Smooth muscle cell (in vitro differentiated cells): ENCODE measurements at regions not wholly inside any gene's neighbourhood (a gene's known extent, or its start where the extent isn't known, plus 50 kb on each side); places are given as distances from the start of the nearest gene placed in this dataset.

Source experiments
- DNase-seq: peaks from one replicate; lab custom pipeline; 2025; ENCODE audit not compliant: unreplicated experiment; lab: John Stamatoyannopoulos, UW
- H2AFZ ChIP-seq: fragments of 200-600 bp; sonication (generic); 2 replicates; pipeline ENCODE4 v1.6.0; 2016; ENCODE audit warnings: antibody characterized with exemption, low read depth, mild to moderate bottlenecking
- H3F3A ChIP-seq: fragments of 200-600 bp; sonication (generic); 2 replicates; pipeline ENCODE4 v1.6.0; 2017; ENCODE audit warnings: antibody characterized with exemption, low read depth
- H3K27ac ChIP-seq: fragments of 200-600 bp; sonication (generic); 2 replicates; pipeline ENCODE4 v1.5.1; 2016; ENCODE audit warnings: low read depth, mild to moderate bottlenecking
- H3K27me3 ChIP-seq: fragments of 200-600 bp; sonication (generic); 2 replicates; pipeline ENCODE4 v1.6.1; 2016; ENCODE audit warnings: low read depth, mild to moderate bottlenecking
- H3K36me3 ChIP-seq: fragments of 200-600 bp; sonication (generic); 2 replicates; pipeline ENCODE4 v1.5.1; 2016; ENCODE audit warnings: low read depth
- H3K4me1 ChIP-seq: fragments of 200-600 bp; sonication (generic); 2 replicates; pipeline ENCODE4 v1.5.1; 2016; ENCODE audit warnings: low read depth
- H3K4me2 ChIP-seq: fragments of 200-600 bp; sonication (generic); 2 replicates; pipeline ENCODE4 v1.6.0; 2016; ENCODE audit warnings: mild to moderate bottlenecking
- H3K4me3 ChIP-seq: fragments of 200-600 bp; sonication (generic); 2 replicates; pipeline ENCODE4 v1.5.1; 2016; ENCODE audit warnings: mild to moderate bottlenecking
- H3K79me2 ChIP-seq: fragments of 200-600 bp; sonication (generic); 2 replicates; pipeline ENCODE4 v1.6.0; 2016; ENCODE audit warnings: low read depth, mild to moderate bottlenecking
- H3K9ac ChIP-seq: fragments of 200-600 bp; sonication (generic); 2 replicates; pipeline ENCODE4 v1.6.0; 2016; ENCODE audit warnings: low read depth
- H3K9me3 ChIP-seq: fragments of 200-600 bp; sonication (generic); replicated peaks from 2 replicates; pipeline ENCODE4 v1.5.1; 2016; ENCODE audit warnings: low read depth
- H4K20me1 ChIP-seq: fragments of 200-600 bp; sonication (generic); 2 replicates; pipeline ENCODE4 v1.6.0; 2016; ENCODE audit warnings: low read depth
- WGBS: methylation state at CpG from one replicate; pipeline ENCODE4 v1.1.7; 2016; ENCODE audit warnings: low lambda C conversion rate; 5-methylcytosine and 5-hydroxymethylcytosine counted together
- TF ChIP-seq, protein P1 (sequence below): fragments of 200-600 bp; sonication (generic); IDR thresholded peaks from 2 replicates; pipeline ENCODE4 v1.5.1; 2017; ENCODE audit warnings: borderline replicate concordance, mild to moderate bottlenecking, antibody characterized with exemption; ENCODE audit not compliant: insufficient read depth, poor library complexity, severe bottlenecking

DNA sequence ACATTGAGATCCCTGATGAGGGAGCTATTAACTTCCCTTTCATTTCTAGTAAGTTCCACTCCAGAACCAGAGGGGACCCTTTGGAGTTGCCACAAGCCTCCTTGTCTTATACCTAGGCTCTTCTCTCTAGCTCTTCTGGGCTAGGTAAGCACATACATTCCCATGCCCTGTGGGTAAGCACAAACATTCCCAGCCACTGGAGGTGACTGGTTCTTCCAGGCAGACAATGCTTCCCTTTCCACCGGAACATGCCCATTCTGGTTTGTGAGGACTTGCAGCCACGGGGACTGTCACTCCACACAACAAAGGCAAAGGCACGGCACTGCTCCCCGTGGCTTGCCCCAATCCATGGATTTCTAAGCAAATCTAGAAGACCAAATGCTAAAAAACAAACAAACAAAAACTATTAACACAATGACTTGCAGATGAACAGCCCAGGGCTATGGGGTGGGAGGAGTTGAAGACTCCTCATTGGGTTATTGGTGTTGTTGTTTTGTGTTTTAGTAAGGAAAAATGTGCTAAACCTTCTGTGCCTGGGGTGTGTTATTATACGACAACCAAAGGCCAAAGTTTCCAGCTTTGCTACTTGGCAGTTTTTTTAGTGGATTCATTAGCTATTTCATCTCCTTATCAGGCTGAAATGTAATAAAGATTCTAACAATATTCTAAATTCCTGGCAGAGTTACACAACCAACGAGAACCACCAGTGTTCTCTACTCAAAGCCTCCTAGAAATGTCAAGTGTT is 276.2 kb downstream of the SYK start:
- H3K4me2 ChIP-seq: no peak overlapping the region
- no peaks in the 10 kb centered on the region for H4K20me1 ChIP-seq
- H3K79me2 ChIP-seq: no peaks in the 10 kb centered on the region
- H3F3A ChIP-seq: no peaks in the 10 kb centered on the region
- H3K27ac ChIP-seq: no peak overlapping the region
- H3K36me3 ChIP-seq: no peaks in the 10 kb centered on the region
- H3K27me3 ChIP-seq: no peaks in the 10 kb centered on the region
- H2AFZ ChIP-seq: no peak overlapping the region
- H3K4me1 ChIP-seq: no peaks in the 10 kb centered on the region
- WGBS: 49% methylated on average over 6 of the region's 6 CpGs
- no peak overlapping the region for H3K4me3 ChIP-seq
- no peaks in the 10 kb centered on the region for H3K9me3 ChIP-seq
- no peak overlapping the region for H3K9ac ChIP-seq
- DNase-seq: no peak
- TF ChIP-seq, protein P1, sequence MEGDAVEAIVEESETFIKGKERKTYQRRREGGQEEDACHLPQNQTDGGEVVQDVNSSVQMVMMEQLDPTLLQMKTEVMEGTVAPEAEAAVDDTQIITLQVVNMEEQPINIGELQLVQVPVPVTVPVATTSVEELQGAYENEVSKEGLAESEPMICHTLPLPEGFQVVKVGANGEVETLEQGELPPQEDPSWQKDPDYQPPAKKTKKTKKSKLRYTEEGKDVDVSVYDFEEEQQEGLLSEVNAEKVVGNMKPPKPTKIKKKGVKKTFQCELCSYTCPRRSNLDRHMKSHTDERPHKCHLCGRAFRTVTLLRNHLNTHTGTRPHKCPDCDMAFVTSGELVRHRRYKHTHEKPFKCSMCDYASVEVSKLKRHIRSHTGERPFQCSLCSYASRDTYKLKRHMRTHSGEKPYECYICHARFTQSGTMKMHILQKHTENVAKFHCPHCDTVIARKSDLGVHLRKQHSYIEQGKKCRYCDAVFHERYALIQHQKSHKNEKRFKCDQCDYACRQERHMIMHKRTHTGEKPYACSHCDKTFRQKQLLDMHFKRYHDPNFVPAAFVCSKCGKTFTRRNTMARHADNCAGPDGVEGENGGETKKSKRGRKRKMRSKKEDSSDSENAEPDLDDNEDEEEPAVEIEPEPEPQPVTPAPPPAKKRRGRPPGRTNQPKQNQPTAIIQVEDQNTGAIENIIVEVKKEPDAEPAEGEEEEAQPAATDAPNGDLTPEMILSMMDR: no peak

DNA sequence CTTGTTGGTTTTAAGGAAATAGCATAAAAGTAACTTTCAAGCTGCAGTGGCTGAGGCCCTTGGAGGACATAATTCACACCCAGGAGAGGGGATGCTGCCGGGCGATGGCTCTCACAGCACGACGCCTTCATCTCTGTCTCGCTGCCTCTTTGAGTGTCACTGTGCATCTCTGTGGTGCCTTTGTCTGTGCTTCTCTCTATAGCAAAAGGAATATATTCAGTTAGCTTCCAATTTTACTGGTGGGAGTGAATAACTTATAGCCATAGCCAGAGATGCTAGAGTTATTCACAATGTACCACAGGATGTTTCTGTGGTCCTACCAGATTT is 276.7 kb downstream of the SYK start:
- no peaks in the 10 kb centered on the region for H3F3A ChIP-seq

DNA sequence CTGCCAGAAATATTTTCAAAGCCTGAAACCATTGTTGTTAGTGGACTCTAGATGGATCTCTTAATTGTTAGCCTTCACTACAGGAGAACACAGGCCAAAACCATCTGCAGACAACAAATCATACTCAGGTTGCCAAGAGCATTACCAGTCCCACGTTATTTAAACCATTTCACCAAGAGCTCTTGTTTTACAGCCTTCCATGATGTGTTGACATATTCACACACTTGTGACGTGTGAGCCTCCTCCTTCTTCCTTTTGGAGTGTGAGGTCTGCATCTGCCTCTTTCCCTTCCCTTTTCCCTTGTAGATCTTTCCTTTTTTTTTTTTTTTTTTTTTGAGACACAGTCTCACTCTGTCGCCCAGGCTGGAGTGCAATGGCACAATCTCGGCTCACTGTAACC is 279.0 kb downstream of the AUH start:
- TF ChIP-seq, protein P1: no peak
- H3K4me1 ChIP-seq: no peaks in the 10 kb centered on the region
- H3K79me2 ChIP-seq: no peaks in the 10 kb centered on the region
- no peak overlapping the region for H3K4me2 ChIP-seq
- 76% methylated on average over 4 of the region's 4 CpGs for WGBS
- H3K9ac ChIP-seq: no peak overlapping the region
- no peak overlapping the region for H3K27ac ChIP-seq
- no peaks in the 10 kb centered on the region for H3K27me3 ChIP-seq
- H2AFZ ChIP-seq: no peak overlapping the region
- H3F3A ChIP-seq: no peaks in the 10 kb centered on the region
- no peaks in the 10 kb centered on the region for H4K20me1 ChIP-seq
- no peak for DNase-seq
- H3K36me3 ChIP-seq: no peaks in the 10 kb centered on the region
- H3K9me3 ChIP-seq: no peaks in the 10 kb centered on the region
- no peak overlapping the region for H3K4me3 ChIP-seq

More for the DNA sequence above, 276.7 kb downstream of the SYK start:
- DNase-seq: no peak
- Histone ChIP-seq H3K4me3 (no peak overlapping the region), H3K27me3 (no peaks in the 10 kb centered on the region), H3K9ac (no peak overlapping the region), H3K36me3 (no peaks in the 10 kb centered on the region), H3K4me2 (no peak overlapping the region), H3K9me3 (no peaks in the 10 kb centered on the region), H3K4me1 (no peaks in the 10 kb centered on the region), H3K27ac (no peak overlapping the region), H2AFZ (no peak overlapping the region), H4K20me1 (no peaks in the 10 kb centered on the region), H3K79me2 (no peaks in the 10 kb centered on the region)
- WGBS: 85% methylated on average over 5 of the region's 5 CpGs
- TF ChIP-seq, protein P1: no peak

DNA sequence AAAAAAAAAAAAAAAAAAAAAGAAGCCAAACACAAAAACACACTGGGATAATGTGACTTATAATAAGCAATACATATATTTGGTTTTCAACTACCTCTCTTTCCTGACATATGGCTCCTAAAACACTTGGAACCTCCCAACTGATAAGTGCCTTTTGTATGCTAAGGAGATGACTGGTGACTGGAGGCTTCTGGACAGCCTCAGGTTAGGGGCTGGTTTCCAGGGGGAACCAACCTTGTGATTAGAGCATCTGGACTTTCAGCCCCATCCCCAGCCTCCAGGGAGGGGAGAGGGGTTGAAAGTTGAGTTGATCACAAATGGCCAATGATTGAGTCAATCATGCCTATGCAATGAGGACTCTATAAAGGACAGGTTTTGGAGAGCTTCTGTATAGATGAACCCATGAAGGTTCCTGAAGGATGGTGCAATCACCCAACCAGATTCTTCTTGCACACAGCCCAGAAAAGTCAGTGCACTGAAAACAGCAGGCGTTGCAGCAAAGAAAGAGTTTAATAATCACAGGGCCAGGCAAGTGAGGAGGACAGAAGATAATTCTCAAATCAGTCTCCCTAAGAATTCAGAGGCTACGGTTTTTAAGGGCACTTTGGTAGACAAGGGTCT is 276.7 kb downstream of the AUH start:
- Histone ChIP-seq H3K79me2 (no peaks in the 10 kb centered on the region), H4K20me1 (no peaks in the 10 kb centered on the region), H3K27me3 (no peaks in the 10 kb centered on the region), H2AFZ (no peak overlapping the region), H3K4me1 (no peaks in the 10 kb centered on the region), H3K36me3 (no peaks in the 10 kb centered on the region), H3K27ac (no peak overlapping the region), H3F3A (no peaks in the 10 kb centered on the region), H3K9me3 (no peaks in the 10 kb centered on the region), H3K4me3 (no peak overlapping the region), H3K4me2 (no peak overlapping the region), H3K9ac (no peak overlapping the region)
- TF ChIP-seq, protein P1: no peak
- DNase-seq: no peak
- WGBS: 93% methylated on average over 2 of the region's 2 CpGs
